ENCODE measurements at regions not wholly inside any gene's neighbourhood (a gene's known extent, or its start where the extent isn't known, plus 50 kb on each side); places are given as distances from the start of the nearest gene placed in this dataset.
"Not testable (repeated sequence)": the region's sequence is repeated elsewhere in the genome, so short reads cannot be mapped to it uniquely, and the experiment has no call there.

DNA sequence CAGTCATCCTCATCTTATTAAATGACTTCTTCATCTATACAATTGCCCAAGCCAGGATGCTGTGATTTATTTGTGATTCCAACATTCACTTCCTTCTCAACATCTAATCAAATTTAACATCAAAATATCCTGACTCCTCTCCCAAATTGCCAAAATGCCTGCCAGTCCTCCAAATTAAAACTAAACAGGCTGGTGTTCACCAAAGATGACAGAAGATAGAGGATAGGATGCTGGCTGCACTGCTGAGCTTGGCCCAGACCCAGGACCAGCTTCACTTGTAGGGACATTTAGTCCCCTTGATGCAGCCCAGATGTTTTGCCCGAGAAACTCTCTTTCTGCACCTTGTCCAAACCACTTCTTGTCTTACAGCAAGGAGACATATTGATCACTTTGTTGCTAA is 540.0 kb upstream of the CNTNAP5 start:
- DNase-seq = no peak

DNA sequence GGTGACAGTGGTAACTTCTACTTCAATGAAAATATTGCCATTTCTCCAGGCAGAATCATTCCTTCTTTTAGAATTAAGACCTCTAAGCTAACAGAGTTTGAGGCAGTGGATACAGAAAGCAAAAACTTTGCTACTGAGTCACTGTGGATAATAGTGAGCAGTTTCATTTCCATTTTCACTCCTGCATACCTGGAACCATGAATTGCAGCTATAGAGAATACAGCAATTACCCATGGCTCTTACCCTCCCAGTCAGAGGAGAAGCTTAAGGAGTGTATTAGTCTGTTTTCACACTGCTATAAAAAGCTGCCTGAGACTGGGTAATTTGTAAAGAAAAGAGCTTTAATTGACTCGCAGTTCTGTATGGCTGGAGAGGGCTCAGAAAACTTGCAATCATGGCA is 531.4 kb upstream of the CNTNAP5 start:
- DNase-seq = no peak

DNA sequence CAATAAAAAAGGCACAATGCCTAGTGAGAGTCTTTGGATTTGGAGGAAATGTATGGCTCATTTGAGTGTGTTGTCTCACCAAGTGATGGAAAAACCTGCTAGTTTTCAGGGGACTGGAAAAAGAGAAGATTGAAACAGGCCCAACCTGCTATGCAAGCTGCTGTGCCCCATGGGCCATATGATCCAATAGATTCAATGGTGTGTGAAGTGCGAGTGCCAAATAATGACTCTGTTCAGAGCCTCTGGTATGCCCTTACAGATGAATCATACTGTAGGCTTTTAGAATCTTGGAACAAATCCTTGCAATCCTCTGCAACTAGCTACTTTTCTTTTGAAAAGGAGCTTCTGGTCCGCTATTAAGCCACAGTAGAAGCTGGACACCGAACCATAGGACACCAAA is 529.8 kb upstream of the CNTNAP5 start:
- DNase-seq = no peak

DNA sequence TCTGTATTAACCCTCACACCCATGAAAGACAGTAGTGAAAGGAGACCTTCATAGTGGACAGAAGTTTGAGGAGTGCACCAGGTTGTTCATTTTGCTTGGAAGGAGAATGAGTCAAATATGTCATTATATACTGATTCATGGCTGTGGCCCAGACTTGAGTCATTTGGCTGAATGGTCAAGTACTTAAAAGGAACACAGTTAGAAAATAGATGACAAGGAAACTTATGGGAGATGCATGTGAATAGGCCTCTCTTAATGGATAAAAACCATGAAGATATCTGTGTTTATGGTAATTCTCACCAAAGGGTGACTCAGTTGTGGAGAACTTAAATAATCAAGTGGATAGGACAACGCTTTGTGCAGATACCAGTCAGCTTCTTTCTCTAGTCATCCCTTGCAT is 524.7 kb upstream of the CNTNAP5 start:
- peak; percentile 12 for DNase-seq

DNA sequence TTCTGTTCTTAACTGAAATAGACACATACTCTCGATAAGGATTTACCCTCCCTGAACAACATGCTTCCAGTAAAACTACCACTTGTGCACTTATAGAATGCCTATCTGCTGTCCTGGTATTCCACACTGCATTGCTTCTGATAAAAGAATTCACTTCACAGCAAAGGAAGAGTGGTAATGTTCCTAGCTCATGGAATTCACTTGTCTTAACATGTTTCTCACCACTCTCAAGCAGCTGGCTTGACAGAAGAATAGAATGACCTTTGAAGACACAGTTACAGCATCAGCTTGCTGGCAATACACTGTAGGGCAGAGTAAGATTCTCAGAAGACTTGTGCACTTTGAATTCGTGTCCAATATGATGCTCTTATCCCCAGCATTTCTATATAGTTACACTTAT is 524.1 kb upstream of the CNTNAP5 start:
- no peak for DNase-seq

DNA sequence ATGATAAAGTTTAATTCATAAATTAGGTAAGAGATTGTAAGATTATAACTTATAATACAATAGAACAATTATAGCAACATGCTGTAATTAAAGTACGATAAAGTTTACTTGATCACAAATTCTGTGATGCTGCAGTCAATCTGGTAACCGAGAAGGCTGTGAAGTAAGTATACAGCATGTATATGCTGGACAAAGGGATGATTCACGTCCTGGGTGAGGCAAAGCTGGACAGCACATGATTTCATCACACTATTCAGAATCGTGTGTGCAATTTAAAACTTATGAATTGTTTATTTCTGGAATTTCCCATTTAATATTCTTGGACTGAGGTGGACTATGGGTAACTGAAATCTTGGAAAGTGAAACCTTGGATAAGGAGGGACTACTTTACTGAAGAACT is 522.2 kb upstream of the CNTNAP5 start:
- peak; percentile 57 for DNase-seq

DNA sequence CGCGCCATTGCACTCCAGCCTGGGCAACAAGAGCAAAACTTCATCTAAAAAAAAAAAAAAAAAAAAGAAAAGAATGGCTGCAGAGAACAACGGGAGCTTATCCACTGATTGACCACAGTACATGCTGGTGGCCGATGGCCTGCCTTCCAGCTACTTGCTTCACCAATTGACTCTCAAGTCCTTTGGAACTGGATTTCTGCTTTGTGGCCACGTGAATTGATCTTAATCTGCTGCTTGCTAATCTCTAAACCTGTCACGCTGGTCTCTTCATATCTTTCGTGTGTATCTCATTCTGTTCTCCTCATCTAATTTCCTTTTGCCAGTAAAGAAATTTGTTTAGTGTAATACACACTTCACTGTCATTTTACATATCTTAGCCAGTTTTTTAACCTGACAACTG is 512.5 kb upstream of the CNTNAP5 start:
- no peak for DNase-seq

DNA sequence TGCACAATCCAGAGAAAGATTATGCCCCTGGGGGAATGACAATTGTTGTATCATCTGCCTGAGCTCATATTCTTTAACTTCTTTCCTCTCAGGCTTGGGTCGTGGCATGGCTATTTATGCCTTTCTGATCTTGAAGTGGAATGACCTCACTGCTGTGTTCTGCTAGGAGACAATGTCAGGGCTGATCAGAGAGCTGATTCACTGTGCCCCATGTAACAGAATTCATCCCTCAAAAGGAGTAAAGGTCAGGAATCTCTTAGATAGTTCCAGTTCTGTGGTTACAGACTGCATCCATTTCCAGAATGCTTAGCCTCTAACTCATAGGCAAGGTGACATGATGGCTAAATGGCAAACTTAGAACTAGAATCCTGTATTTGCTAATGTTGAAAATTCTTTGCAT is 511.7 kb upstream of the CNTNAP5 start:
- peak; percentile 39 for DNase-seq

DNA sequence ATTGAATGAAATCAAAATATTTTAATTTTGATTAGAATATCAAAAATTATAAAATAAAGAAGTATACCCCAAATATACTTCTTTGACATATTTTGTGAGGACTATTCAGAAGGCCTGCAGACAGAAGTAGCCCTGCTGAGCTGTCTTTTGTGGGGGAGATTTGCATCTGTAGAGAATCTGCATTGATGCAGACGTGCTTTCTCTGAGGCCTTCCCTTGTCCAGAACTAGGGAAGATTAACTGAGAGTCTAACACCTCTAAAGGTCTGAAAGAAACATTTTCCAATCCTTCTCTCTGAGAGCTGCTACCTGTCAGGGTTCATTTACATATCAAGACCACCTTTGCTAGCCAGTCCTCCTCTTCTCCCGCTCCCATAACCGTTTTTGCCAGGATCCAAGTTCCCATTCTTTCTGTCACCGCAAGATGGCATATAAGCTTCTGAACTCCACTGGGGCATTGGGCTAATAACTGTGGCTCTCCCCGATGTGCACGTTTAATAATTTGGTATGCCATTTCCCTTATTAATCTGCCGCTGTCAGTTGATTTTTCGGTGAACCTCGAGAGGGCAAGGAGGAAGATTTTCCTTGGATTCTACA is 510.4 kb upstream of the CNTNAP5 start:
- DNase-seq = no peak

DNA sequence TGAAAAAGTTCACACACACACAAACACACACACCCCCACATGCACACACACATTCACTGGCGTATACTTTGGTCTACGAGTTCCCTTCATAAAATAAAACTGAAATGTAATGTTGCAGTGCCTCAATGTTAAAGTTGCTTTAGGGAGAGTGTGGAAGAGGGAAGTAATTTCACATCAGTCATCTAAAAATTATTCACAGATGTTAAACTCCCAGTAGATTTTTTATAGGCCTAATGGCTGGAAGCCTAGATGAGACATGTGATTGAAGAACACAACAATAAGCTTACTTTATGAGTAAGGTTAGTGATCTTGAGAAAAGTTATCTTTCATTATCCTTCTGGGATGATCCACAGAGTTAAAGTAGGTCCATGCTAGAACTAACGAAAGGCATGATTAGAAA is 506.7 kb upstream of the CNTNAP5 start:
- peak; percentile 65 for DNase-seq

DNA sequence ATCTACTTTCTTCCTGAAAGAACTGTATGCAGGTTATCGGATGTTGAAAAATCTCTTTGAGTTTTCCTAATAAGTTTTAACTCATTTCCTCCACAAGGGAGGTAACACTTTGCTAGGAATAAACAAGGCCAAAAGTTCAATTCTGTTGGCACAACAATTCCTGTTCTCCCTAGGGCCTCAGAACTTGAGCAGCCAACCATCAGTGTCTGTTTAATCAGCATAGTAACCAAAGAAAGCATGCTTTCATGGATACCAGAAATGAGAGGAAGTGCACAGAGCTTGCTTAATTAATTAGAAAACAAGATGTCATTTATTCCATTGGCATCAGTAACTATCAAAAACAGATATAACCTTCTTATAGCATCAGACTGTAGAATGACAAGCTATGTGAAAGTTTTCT is 503.2 kb upstream of the CNTNAP5 start:
- no peak for DNase-seq

DNA sequence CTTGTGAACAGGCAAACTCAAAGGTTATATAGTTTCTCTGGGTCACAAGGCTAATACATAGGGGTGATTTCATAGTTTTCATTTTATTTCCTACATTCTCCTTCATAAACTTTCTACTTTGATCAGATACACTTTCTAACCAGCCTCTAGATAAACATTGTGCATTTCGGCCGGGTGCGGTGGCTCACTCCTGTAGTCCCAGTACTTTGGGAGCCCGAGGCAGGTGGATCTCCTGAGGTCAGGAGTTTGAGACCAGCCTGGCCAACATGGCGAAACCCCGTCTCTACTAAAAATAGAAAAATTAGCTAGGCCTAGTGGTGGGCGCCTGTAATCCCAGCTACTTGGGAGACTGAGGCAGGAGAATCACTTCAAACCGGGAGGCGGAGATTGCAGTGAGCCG is 502.6 kb upstream of the CNTNAP5 start:
- not testable (repeated sequence) for DNase-seq

DNA sequence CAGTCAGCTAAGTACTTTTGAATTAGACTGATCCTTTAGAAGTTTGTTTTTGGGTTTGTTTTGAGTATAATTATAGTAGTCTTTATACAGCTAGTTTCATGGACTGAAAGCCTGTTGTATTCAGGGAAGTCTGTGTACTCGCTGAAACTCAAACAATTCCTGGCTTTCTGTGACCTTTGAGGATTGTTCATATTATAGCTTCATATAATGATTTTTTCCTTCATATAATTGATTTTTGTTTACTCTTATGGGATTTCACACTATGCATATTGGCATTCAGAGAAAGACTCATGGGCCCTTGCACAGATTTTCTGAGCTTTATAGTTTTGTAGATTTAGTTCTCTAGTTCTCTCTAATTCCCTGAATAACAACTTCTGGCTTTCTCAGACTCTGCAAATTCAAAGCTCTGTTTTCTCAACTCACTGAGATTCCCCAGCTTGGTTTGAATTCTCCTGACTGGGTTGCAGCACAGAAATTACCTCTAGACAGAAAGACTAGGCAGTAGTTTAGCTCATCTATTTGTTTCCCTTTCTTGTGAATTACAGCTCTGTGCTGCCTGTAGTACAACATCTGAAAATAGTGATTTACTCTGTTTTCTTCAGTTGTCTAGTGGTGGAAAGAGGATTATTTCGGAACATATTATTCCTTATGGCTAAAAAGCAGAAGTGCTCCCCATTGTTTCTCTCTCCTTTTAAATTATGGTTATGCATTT is 495.9 kb upstream of the CNTNAP5 start:
- no peak for DNase-seq

DNA sequence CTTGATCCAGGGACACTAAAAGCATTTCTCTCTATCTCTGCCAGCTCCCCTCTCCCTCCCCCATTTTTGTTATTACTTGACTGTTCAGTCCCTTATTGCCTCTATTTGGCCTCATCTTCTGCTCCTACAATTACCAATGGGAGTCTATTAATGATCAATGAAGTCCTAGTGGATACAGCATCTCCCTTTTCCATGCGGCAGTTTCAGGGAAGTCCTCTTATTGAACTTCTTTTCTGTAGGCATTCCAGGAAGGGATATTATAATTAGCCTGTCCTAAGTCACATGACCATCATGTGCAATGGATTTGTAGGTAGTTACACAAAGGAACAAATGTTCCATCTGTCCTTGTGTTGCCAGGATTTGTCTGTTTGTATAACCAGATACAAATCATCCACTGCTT is 495.1 kb upstream of the CNTNAP5 start:
- DNase-seq = no peak

DNA sequence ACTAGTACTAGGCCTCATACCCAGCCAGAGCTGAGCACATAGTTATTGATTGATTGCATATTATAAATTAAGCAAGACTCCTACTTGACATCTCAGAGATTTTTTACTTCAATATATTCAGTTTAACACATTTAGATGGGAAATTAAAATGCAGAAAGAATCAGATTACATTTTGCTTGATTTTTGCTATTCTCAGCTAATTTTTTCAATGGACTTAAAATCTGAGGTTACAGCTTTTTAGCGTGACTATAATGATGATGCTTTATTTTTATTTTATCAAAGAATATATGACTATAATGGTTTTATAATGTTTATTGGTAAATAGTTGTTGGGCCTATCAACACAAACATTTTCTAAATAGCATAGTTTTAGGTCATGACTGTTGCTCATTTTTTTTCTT is 493.0 kb upstream of the CNTNAP5 start:
- DNase-seq = no peak

DNA sequence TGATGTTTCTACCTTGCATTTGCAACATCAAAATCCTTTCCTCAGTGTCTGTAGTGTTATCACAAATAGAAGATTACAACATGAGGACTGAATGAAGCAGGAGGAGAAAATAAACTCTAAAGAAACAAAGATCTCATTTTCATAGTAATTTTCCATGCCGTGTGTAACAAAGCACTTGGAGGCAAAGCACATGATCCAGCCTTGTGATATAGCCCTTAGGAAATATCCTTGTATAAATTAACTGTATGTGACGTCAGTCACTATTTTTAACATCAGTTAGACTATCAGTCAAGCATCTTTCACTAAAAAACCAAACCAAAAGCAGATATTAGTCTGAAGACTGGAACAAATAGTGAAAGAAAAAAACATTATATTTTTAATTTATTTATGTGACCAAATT is 492.1 kb upstream of the CNTNAP5 start:
- no peak for DNase-seq

DNA sequence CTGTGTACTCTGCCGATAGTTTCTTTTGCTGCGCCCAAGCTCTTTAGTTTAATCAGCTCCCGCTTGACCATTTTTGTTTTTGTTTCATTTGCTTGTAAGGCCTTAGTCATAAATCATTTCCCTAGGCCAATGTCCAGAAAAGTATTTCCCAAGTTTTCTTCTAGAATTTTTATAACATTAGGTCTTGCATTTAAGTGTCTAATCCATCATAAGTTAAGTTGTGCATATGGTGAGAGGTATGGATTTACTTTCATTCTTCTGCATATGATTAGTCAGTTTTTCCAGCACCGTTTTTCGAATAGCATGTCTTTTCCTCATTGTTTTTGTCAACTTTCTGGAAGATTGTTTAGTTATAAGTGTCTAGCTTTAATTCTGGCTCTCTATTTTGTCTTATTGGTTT is 484.8 kb upstream of the CNTNAP5 start:
- DNase-seq = peak; percentile 48

DNA sequence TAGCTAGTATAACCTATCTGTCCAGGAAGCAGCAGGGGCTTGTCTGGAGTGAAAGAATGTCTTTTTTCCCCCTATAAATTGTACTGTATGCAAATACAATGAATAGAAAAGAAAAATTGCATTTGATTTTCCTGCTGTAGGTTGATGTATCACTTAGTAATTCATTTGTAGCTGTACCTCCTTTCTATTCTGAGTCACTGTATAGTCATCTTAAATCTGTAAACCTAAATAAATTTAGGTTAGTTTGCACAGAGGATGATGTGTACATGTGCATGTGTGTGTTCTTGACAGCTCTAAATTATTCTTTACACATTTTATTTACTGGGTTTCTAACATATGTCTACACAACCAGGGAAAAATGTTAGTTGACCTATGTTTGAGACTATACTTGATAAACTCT is 478.7 kb upstream of the CNTNAP5 start:
- DNase-seq = no peak

DNA sequence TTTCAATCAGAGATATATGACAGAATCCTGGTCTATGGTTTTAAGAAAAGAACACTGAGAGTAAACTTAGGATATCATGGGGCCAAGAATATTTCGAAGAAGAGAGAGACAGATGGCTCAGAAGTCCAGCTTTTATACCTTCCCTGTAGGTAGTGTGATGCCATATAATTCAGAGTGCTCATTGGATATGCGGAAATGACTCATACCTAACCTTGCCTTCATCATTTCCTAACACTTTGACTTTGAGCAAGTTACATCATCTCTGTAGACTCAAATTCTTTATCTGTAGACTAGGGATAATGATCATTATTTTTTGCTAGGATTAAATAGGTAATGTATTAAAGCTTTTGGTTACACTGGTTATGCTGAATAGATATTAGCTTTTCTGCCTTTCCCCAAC is 461.6 kb upstream of the CNTNAP5 start:
- no peak for DNase-seq

DNA sequence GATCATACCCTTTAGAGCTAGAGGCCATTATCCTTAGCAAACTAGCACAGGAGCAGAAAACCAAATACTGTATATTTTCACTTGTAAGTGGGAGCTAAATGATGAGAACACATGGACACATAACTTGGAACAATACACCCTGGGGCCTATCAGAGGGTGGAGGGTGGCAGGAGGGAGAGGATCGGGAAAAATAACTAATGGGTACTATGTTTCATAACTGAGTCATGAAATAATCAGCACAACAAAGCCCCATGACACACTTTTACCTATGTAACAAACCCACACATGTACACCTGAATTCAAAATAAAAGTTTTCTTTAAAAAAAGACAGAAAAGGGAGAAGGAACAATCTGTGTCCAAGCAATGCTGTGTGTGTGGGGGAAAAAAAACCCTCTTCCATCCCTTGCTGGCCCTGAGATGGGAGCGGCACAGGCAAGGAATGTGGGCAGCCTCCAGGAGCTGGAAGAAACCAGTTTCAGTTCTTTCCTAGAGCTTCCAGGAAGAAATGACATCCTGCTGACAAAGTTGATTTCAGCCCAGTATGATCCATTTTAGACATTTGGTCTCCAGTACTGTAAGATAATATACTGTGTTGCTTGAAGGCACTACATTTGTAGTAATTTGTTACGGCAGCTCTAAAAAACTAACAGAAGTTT is 458.7 kb upstream of the CNTNAP5 start:
- DNase-seq = no peak

DNA sequence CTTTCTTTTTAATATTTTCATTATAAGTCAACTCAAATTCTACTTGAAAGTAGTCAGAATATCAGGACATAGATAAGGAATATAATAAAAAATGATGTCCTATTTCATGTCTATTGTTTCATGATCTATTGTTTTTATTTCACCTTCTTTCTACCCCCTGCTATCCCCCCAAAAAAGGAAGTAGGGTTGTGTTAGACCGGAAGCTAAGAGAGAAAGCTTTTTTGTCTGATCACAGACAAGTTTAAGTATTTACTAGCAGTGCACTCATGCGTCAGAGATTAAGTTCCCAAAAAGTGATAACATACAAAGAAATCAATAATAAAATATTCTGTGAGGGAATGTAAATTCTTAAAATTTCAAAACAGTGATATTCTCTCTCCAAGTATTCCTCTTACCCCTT is 447.1 kb upstream of the CNTNAP5 start:
- DNase-seq = no peak

DNA sequence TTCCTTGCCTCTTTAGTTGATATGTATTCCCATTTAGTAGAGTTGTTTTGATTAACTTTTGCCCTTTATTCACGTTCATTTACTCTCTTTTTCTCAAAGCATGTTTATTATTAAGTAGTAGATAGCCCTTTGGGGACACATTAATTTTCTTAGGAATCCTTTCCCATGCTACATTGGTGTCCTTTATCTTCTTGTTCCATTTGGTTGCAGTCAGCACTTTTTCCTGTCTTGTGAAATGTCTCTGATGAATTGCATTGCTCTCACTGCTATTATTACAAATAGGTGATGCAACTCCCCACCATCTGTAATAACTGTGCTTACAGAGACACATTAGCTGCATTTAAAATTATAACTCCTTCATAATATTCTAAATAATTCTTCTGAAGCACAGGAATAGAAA is 428.5 kb upstream of the CNTNAP5 start:
- no peak for DNase-seq

DNA sequence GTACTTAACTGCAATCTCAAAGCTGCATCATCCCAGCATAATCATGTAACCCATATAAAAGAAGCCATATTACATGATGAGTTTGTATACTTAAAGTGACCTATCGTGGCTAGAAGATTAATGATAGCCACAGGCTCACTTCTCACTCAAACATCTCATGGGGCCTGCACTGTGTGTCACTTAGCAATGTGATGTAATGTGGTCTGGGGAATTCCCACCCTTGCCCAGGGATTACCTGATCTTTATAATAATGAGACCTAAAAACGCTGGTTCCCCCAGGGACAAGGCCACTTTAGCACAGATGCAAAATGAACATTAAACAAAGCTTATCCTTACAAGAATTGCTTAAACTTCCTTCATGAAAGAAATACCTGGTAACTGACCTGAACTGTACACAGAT is 427.1 kb upstream of the CNTNAP5 start:
- DNase-seq = no peak

DNA sequence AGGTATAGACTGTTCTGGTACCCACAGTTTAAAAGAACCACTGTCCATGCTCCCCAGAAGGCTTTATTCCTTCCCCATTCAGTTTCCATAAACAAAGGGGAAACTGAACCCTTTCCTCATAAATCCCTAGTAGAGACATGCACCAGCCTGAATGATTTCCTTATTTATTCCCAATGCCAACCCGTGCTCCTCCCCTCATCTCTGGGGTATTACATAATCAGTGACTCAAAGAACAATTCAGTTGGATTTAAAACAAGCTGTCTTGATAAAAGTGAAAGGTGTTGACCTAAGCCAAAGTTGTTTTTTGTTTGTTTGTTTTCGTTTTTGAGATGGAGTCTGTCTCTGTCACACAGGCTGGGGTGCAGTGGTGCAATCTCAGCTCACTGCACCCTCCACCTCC is 418.5 kb upstream of the CNTNAP5 start:
- no peak for DNase-seq
